IMR-90 (cell line): ENCODE measurements at regions not wholly inside any gene's neighbourhood (a gene's known extent, or its start where the extent isn't known, plus 50 kb on each side); places are given as distances from the start of the nearest gene placed in this dataset.

ENCODE experiments used
- ATAC-seq: fragments of 200-7000 bp; cut with Tn5 transposase; 2 replicates; pipeline ENCODE4 v1.9.1; 2020; ENCODE audit warnings: low read depth, mild to moderate bottlenecking, moderate library complexity
- BruUV-seq: library from RNA; stranded (reverse); fragments of 400-500 nt; replicated peaks from 2 replicates; lab custom pipeline; 2021; lab: Mats Ljungman, UMichigan
- CTCF ChIA-PET: fragments of 300-600 bp; formaldehyde crosslinking; extraction: SDS; loops from one replicate; lab custom pipeline; 2021; ENCODE audit warnings: antibody characterized with exemption; lab: Yijun Ruan, JAX
- POLR2A ChIA-PET: fragments of 300-600 bp; sonication (Branson Sonifier 250); formaldehyde crosslinking; loops from one replicate; lab custom pipeline; 2022; ENCODE audit warnings: antibody characterized with exemption; ENCODE audit not compliant: unreplicated experiment; lab: Charles Lee
- DNase-seq: peaks from one replicate; pipeline ENCODE4 v3.0.0; 2013
- H2AFZ ChIP-seq: replicated peaks from 2 replicates; pipeline ENCODE3; 2013; ENCODE audit warnings: low read length, mild to moderate bottlenecking; ENCODE audit not compliant: poor library complexity
- H2AK5ac ChIP-seq: 2 replicates; pipeline ENCODE4 v1.6.1; 2013; ENCODE audit warnings: low read depth, low read length, inconsistent platforms
- H2AK9ac ChIP-seq: replicated peaks from 2 replicates; pipeline ENCODE3; 2013; ENCODE audit warnings: mild to moderate bottlenecking, low read depth, low read length, moderate library complexity; ENCODE audit not compliant: poor library complexity
- H2BK120ac ChIP-seq: 2 replicates; pipeline ENCODE4 v1.6.1; 2013; ENCODE audit warnings: low read depth, low read length, inconsistent platforms
- H2BK15ac ChIP-seq: 3 replicates; pipeline ENCODE4 v1.6.1; 2013; ENCODE audit warnings: low read depth, low read length, inconsistent platforms
- H2BK20ac ChIP-seq: 2 replicates; pipeline ENCODE4 v1.6.1; 2013; ENCODE audit warnings: low read depth, mild to moderate bottlenecking, inconsistent platforms, low read length, moderate library complexity
- H2BK5ac ChIP-seq: 2 replicates; pipeline ENCODE4 v1.6.1; 2013; ENCODE audit warnings: mild to moderate bottlenecking, low read depth, low read length, inconsistent platforms; ENCODE audit not compliant: poor library complexity, severe bottlenecking
- H3K14ac ChIP-seq: replicated peaks from 2 replicates; pipeline ENCODE4 v1.6.1; 2013; ENCODE audit warnings: low read depth, low read length, inconsistent platforms
- H3K18ac ChIP-seq: 2 replicates; pipeline ENCODE4 v1.6.1; 2013; ENCODE audit warnings: low read depth, low read length, control low read depth
- H3K23ac ChIP-seq: 2 replicates; pipeline ENCODE4 v1.6.1; 2013; ENCODE audit warnings: low read depth, low read length, inconsistent platforms
- H3K27ac ChIP-seq: 2 replicates; pipeline ENCODE4 v1.5.1; 2013; ENCODE audit warnings: mild to moderate bottlenecking, control low read depth, low read length; ENCODE audit not compliant: insufficient read depth
- H3K27me3 ChIP-seq: 2 replicates; pipeline ENCODE4 v1.6.1; 2013; ENCODE audit warnings: low read length; ENCODE audit not compliant: control insufficient read depth, insufficient read depth
- H3K36me3 ChIP-seq: 2 replicates; pipeline ENCODE4 v1.6.1; 2013; ENCODE audit warnings: low read length, mixed read lengths; ENCODE audit not compliant: control insufficient read depth, insufficient read depth
- H3K4ac ChIP-seq: 2 replicates; pipeline ENCODE4 v1.6.1; 2013; ENCODE audit warnings: low read depth, low read length, inconsistent platforms
- H3K4me1 ChIP-seq: 2 replicates; pipeline ENCODE4 v1.6.1; 2013; ENCODE audit warnings: low read length, mixed read lengths; ENCODE audit not compliant: control insufficient read depth, insufficient read depth
- H3K4me2 ChIP-seq: 2 replicates; pipeline ENCODE4 v1.6.1; 2013; ENCODE audit warnings: low read depth, mild to moderate bottlenecking, control low read depth, low read length, moderate library complexity
- H3K4me3 ChIP-seq: 2 replicates; pipeline ENCODE4 v1.5.1; 2013; ENCODE audit warnings: low read depth, mild to moderate bottlenecking, control low read depth, low read length, moderate library complexity; ENCODE audit not compliant: insufficient read depth
- H3K56ac ChIP-seq: 2 replicates; pipeline ENCODE4 v1.6.1; 2013; ENCODE audit warnings: low read length, inconsistent platforms; ENCODE audit not compliant: insufficient read depth; ENCODE audit errors: extremely low read depth
- H3K79me1 ChIP-seq, 2 experiments: 2 replicates each; pipeline ENCODE4 v1.6.1; 2013; ENCODE audit warnings: low read length in 2 of 2, inconsistent platforms in 1 of 2, low read depth in 1 of 2
- H3K9ac ChIP-seq: 2 replicates; pipeline ENCODE4 v1.6.1; 2013; ENCODE audit warnings: low read depth, low read length, control low read depth
- H3K9me1 ChIP-seq: 2 replicates; pipeline ENCODE4 v1.6.1; 2013; ENCODE audit warnings: low read length, inconsistent platforms; ENCODE audit not compliant: insufficient read depth
- H3K9me3 ChIP-seq: 2 replicates; pipeline ENCODE4 v1.6.1; 2013; ENCODE audit warnings: low read length; ENCODE audit not compliant: control insufficient read depth, insufficient read depth
- H4K20me1 ChIP-seq: 2 replicates; pipeline ENCODE4 v1.6.1; 2013; ENCODE audit warnings: low read length, inconsistent platforms; ENCODE audit not compliant: insufficient read depth
- H4K5ac ChIP-seq: 2 replicates; pipeline ENCODE4 v1.6.1; 2013; ENCODE audit warnings: mild to moderate bottlenecking, low read depth, low read length, control low read depth
- H4K8ac ChIP-seq, 2 experiments: 2 replicates each; pipeline ENCODE4 v1.6.1; 2013; ENCODE audit warnings: low read depth in 2 of 2, low read length in 2 of 2, control low read depth in 1 of 2, inconsistent platforms in 1 of 2
- H4K91ac ChIP-seq: 2 replicates; pipeline ENCODE4 v1.6.1; 2013; ENCODE audit warnings: low read depth, low read length, inconsistent platforms; ENCODE audit not compliant: insufficient read depth
- BHLHE40 ChIP-seq: fragments of 150-350 bp; IDR thresholded peaks from 2 replicates; pipeline ENCODE4 v1.6.1; 2016; ENCODE audit warnings: mild to moderate bottlenecking, low read depth, low read length
- CEBPB ChIP-seq: IDR thresholded peaks from 2 replicates; pipeline ENCODE4 v1.6.1; 2012; ENCODE audit warnings: low read depth, low read length, improper control_type of control experiment
- CHD1 ChIP-seq: IDR thresholded peaks from 2 replicates; pipeline ENCODE4 v1.6.1; 2012; ENCODE audit warnings: low read depth, low read length, improper control_type of control experiment
- CTCF ChIP-seq: conservative IDR thresholded peaks from 2 replicates; pipeline ENCODE4 v1.5.1; 2012; ENCODE audit warnings: mild to moderate bottlenecking, low read depth, low read length, improper control_type of control experiment
- ELK1 ChIP-seq: fragments of 150-350 bp; IDR thresholded peaks from 2 replicates; pipeline ENCODE4 v1.6.1; 2016; ENCODE audit warnings: low read depth, mild to moderate bottlenecking, low read length, moderate library complexity, borderline replicate concordance
- FOS ChIP-seq: fragments of 150-350 bp; IDR thresholded peaks from 2 replicates; pipeline ENCODE4 v1.6.1; 2016; ENCODE audit warnings: low read depth, low read length
- MAFK ChIP-seq: IDR thresholded peaks from 2 replicates; pipeline ENCODE4 v1.6.1; 2012; ENCODE audit warnings: low read depth, low read length, improper control_type of control experiment
- MXI1 ChIP-seq: IDR thresholded peaks from 2 replicates; pipeline ENCODE4 v1.6.1; 2012; ENCODE audit warnings: low read depth, mild to moderate bottlenecking, low read length, moderate library complexity, borderline replicate concordance
- NFE2L2 ChIP-seq: fragments of 150-350 bp; IDR thresholded peaks from 2 replicates; pipeline ENCODE4 v1.6.1; 2016; ENCODE audit warnings: low read depth, mild to moderate bottlenecking, low read length
- POLR2A ChIP-seq: IDR thresholded peaks from 2 replicates; pipeline ENCODE4 v1.6.1; 2012; ENCODE audit warnings: mild to moderate bottlenecking, low read depth, low read length
- RAD21 ChIP-seq: IDR thresholded peaks from 2 replicates; pipeline ENCODE4 v1.6.1; 2012; ENCODE audit warnings: low read length, improper control_type of control experiment
- RCOR1 ChIP-seq: IDR thresholded peaks from 2 replicates; pipeline ENCODE4 v1.6.1; 2012; ENCODE audit warnings: mild to moderate bottlenecking, low read length, improper control_type of control experiment; ENCODE audit not compliant: insufficient replicate concordance
- RFX5 ChIP-seq: IDR thresholded peaks from 2 replicates; pipeline ENCODE4 v1.8.0; 2012; ENCODE audit warnings: low read depth, mild to moderate bottlenecking, low read length, moderate library complexity
- SMC3 ChIP-seq: fragments of 150-350 bp; IDR thresholded peaks from 2 replicates; pipeline ENCODE4 v1.6.1; 2016; ENCODE audit warnings: low read depth, mild to moderate bottlenecking, antibody characterized with exemption, low read length, moderate library complexity
- USF2 ChIP-seq: fragments of 150-350 bp; IDR thresholded peaks from 2 replicates; pipeline ENCODE4 v1.6.1; 2017; ENCODE audit warnings: mild to moderate bottlenecking, antibody characterized with exemption, low read length, low read depth
- WGBS, 2 experiments: methylation state at CpG; one replicate each; pipeline versions ENCODE4 v1.1.5 to v1.1.7; 2013; ENCODE audit warnings: missing lambda C conversion rate in 2 of 2; ENCODE audit not compliant: insufficient read length in 1 of 2; ENCODE audit errors: extremely low coverage in 2 of 2; 5-methylcytosine and 5-hydroxymethylcytosine counted together
- dilution Hi-C: fragments of 300-500 bp; cut with HindIII; formaldehyde crosslinking; loops from one replicate; pipeline ENCODE4 v1.14.3; 2018; ENCODE audit warnings: low sequenced_read_pairs; ENCODE audit not compliant: unreplicated experiment
- in situ Hi-C: fragments of 300-500 bp; cut with MboI; formaldehyde crosslinking; loops from 3 replicates; pipeline ENCODE4 v1.14.3; 2019; ENCODE audit warnings: low sequenced_read_pairs, inconsistent platforms, mixed read lengths
- intact Hi-C: fragments of 100-400 bp; cut with micrococcal nuclease; formaldehyde crosslinking; loops from 2 replicates; pipeline ENCODE4 v1.10.0; 2022

- Histone ChIP-seq H2AFZ (peak overlapping the region; percentile 76), H4K5ac (peak overlapping the region; percentile 31), H4K20me1 (no peaks in the 10 kb centered on the region), H3K36me3 (no peaks in the 10 kb centered on the region), H3K4me1 (no peaks in the 10 kb centered on the region), H3K9me3 (peaks cover 5% of the 10 kb centered on the region), H4K91ac (peak overlapping the region; percentile 73), H3K9me1 (no peaks in the 10 kb centered on the region), H3K4me3 (no peak overlapping the region; the same call in 1 of the 2 replicates), H2BK120ac (peak overlapping the region; percentile 89), H2BK20ac (peak overlapping the region; percentile 90), H2AK9ac (no peak overlapping the region), H3K27me3 (no peaks in the 10 kb centered on the region), H3K14ac (peak overlapping the region; percentile 49; the same call in 1 of the 2 replicates), H3K23ac (peak overlapping the region; percentile 63), H3K4me2 (peak overlapping the region; percentile 9), H2AK5ac (0 out of 2 replicates have a peak overlapping the region, but pooled peaks have one; percentile 12), H2BK15ac (peak overlapping the region; percentile 52; the same call in 2 of the 3 replicates), H3K18ac (peak overlapping the region; percentile 14; the same call in 1 of the 2 replicates), H3K27ac (peak overlapping the region; percentile 19), H3K9ac (0 out of 2 replicates have a peak overlapping the region, but pooled peaks have one; percentile 12), H3K4ac (peak overlapping the region; percentile 75), H3K79me1 (no peaks in the 10 kb centered on the region), H2BK5ac (peak overlapping the region; percentile 92), H3K56ac (peak overlapping the region; percentile 61), H4K8ac (peak overlapping the region in 1 of 2 experiments; percentile 78; a peak in 2 of 4 replicates)
- CTCF ChIA-PET: interaction anchor here (1.2 kb wide), 1 partner anchor 167 kb away, joined by 3 read pairs; no protein-coding TSS in a partner anchor
- DNase-seq (peak; percentile 100), ATAC-seq (peak; percentile 95)
- 0% methylated on average over 2 of the region's 2 CpGs; no CpG with 5 or more reads in 1 of the 2 experiments for WGBS, 2 experiments
- no TSS peak for BruUV-seq
- dilution Hi-C loops: no loop called here
- POLR2A ChIA-PET: no interaction called here
- in situ Hi-C loops: no loop called here
- intact Hi-C loops: loop anchor here (2.0 to 5.0 kb wide), 2 partner anchors 172 to 273 kb away; no protein-coding TSS in a partner anchor
- TF ChIP-seq CEBPB: peak; percentile 98
- peak; percentile 35; the same call in 1 of the 2 replicates for TF ChIP-seq POLR2A
- no peak for TF ChIP-seq CTCF
- no peak for TF ChIP-seq USF2
- peak; percentile 85 for TF ChIP-seq FOS
- peak; percentile 38 for TF ChIP-seq RAD21
- no peak for TF ChIP-seq NFE2L2
- no peak for TF ChIP-seq RCOR1
- TF ChIP-seq BHLHE40: peak; percentile 55
- TF ChIP-seq ELK1: no peak
- TF ChIP-seq SMC3: peak; percentile 28
- no peak for TF ChIP-seq MXI1
- no peak for TF ChIP-seq RFX5
- no peak; the same call in 1 of the 2 replicates for TF ChIP-seq CHD1
- peak; percentile 73; the same call in 1 of the 2 replicates for TF ChIP-seq MAFK
These were observed 286.8 kb downstream of the BLID start for GRCh38 chr11:121829159-121829643.
